ENCODE measurements at regions not wholly inside any gene's neighbourhood (a gene's known extent, or its start where the extent isn't known, plus 50 kb on each side); places are given as distances from the start of the nearest gene placed in this dataset.
A peak's percentile ranks its signal among the peaks of the same experiment; 100 is the strongest.

DNA sequence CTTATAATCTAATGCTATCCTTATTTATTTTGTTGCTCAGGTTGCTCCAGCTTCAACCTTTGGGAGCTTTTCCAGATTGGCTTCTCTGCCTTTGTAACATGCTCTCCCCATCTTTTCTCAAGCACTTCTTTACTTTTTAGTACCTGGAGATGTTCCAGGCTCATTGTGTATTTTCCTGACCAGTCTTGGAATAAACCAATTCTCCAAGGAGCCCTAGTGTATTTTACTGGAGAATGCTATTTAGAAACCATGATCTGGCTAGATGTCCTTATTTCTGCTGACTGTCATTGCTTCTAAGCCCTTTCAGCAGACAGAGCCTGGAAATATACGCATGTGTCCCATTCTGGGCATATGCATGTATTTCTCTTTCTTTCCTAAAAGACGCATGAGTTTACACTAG, 95.7 kb downstream of the EMX2 start:
- DNase-seq, result no peak

DNA sequence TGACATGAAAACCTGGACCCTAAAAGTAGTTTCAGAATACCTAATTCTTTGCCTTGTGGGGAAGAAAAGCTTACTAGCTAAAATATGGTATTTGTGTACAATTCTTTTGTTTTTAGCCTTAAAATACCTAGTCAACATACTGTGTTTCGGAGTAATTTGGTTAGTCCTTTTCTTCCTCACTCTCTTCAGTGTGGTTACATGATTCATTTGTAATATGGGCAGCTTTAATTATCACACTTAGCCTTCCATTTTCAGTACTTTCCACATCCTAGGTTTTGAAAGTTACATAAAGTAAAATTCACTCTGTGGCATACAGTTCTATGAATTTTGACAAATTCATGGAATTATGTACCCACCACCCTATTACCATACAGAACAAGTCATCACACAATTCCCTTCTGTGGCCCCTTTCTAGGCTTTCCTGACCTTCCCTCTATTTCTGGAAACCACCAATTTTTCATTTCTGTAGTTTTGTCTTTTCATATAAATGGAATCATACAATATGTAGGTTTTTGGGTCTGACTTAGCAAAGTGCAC, 96.2 kb downstream of the EMX2 start:
- no peak for DNase-seq

DNA sequence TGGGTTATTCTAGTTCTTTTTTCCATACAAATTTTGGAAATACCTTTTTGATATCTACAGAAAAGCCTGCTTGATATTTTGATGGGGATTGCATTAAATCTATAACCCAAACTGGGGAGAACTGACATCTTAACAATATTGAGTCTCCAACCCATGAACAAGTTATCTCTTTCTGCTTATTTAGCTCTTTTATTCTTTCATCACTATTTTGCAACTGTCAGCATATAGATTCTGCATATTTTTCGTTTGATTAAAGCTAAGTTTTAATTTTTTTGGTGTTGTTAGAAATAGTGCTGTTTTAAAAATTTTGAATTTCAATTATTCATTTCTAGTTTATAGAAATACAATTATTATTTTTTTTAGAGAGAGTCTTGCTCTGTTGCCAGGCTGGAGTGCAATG, 97.9 kb downstream of the EMX2 start:
- DNase-seq, result no peak

DNA sequence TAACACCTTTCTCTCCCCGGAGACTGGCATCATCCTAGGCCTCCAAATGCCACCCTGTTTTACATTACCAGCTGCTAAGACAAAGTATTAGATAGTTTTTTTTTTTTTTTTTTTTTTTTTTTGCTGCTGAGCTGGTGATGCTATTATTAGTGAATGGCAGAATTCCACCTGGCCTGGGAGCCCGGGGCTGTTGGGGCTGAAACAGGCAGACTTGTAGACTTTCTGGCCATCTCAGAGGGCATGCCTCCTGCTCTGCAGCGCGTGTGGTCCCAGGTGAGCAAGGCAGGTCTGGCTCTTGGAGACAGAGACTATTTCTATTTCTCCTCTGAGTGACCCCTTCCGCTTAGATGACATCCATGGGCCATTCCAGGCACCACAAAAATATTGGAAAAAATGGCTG, 104.2 kb downstream of the EMX2 start:
- peak in 1 of 14 donors; percentile 19 for DNase-seq

DNA sequence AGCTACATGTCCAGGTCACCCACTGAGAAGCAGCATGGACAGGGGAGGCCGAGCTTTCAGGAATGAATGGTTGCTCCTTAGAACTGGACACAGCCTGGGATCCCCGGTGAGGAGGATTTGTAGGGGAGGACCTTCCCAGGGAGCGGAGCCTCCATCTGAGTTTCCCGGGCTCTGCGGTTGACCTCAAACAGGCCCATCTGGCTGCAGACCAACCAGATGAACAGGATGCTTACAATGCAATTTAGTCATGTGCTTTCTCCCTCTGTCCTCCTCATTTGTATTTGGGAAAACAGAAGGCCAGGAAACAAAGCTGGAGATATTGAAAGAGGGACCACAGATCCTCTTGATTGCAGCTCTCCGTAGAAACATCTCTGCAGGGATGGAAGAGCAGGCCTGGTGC, 104.8 kb downstream of the EMX2 start:
- DNase-seq, result peak in 1 of 14 donors; percentile 18

DNA sequence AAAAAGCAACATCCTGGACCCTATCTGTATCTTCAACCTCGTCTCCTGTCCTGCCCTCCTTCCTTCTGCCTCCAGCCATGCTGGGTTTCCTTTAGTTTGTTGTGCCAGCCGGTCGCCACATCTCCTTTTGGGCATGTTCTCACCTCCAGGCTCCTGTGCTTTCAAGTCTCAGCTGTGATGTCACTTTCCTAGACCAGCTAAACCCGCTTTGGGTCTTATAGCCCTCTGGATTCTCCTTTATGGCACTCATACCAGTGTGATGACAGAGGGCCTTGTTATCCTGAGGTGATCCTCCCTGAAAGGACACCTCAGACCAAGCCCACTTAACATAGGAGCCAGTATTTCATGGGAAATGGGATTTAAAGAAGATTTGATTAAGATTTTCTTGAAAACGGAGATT, 108.6 kb downstream of the EMX2 start:
- no peak for DNase-seq

DNA sequence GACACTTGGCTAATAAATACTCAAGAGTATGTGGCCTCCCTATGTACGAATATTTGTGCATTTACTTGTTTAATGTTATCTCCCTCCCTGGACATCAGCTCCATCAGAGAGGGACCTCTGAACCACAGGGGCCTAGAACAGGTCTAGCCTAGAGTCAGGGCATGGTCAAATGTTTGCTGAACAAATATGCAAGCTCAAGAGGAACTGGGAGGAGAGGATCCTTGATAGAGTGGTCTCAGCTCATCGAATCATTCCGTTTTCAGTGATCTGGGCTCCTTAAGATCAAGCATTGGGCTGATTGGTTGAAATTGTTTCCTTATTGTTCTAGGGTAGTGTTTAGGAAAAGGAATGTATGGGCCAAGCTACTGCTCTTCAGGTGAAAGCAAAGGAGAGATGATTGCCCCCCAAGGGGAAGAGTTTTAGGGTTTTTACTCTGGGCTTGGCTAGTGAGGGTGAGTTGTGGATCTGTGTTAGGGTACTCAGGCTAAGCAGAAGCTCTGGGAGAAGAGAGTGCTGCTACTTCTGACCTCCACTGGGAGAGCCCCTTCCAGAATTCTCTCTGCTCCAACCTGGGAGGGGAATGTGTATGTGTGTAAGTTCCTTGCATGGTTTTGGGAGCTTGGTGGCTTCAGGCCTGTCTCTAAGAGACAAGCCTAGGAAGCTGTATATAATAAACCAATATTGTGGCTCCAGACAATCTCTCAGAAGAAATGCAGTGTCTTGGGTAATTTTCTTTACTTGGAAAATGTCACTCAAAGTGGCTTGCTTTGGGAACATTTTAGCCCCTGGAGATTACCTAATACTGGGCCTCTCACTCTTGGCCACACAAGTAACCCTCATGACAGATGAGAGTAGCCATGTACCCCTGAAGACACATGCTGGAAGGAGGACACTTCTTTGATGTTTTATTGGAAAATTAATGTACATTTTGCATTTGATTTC, 110.0 kb downstream of the EMX2 start:
- DNase-seq, result no peak

DNA sequence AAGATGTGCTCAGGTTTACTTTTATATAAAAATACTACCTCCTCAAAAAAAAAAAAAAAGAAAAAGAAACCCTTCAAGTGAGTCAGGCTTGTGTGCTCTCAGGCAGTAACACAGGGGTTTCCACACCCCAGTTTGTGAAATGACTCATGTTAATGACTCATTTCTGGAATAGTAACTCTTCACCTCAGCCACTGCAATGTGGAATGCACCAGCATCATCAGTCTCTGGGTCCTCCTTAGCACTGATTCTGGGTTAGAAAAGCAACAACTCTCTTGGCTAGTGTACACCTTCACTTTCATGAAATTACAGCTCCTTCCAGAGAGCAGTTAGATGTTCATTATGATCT, 110.6 kb downstream of the EMX2 start:
- DNase-seq, result no peak

DNA sequence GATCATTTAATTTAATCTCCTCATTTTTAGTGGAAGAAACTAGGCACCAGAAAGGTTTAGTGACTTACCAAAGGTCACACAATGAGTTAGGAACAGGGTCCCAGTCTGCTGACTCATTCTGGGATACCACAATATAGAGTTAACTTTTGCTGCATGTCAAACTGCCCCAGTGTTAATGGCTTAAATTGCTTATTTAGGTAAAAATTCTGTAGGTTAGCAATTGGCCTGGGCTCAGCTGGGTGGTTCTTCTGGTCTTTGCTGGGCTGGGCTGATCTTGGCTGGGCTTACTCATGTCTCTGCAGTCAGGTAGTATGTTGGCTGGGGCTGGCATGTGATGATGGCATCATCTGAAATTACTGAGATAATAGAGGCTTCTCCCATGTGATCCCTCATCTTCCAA, 111.6 kb downstream of the EMX2 start:
- no peak for DNase-seq

DNA sequence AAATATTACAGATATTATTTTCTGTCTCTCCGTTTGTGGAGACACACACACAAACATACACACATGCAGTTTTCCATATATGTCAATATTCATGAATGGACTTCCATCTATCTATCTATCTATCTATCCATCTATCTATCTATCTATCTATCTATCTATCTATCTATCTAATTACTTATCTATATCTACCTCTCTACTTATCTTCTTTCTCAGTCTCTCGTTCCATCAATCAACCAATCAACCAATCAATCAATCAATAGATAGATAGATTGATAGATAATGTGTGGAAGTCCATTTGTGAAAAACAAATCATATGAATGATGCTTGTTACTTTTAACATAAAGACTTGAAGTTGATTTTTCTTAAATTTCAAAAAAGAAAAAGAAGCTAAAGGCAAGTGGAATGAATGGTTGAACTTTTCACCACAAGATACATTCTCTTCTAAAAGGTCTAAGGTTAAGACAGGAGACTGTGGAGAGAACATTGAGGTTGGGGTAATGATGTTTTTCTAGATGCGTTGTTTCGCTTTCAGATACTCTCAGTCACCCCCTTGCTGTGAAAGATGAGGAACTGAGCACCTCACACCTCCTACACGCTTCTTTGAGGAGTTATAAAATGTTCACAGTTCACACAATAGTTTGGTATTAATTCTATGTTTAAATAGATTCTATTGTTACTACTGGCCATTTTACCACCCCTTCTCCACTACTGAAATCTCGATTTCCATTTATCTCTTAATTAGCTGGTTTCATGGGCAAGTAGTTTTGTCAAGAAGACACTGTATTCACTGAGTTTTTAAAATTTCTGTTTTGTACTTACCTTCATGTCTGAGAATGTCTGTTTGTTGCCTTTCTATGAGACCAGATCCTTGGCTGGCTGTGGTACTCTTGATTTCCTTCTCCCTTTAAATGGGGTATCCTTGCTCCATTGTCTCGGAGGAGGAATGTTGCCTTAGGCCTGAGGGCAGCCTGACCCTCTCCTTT, 114.1 kb downstream of the EMX2 start:
- no peak for DNase-seq

DNA sequence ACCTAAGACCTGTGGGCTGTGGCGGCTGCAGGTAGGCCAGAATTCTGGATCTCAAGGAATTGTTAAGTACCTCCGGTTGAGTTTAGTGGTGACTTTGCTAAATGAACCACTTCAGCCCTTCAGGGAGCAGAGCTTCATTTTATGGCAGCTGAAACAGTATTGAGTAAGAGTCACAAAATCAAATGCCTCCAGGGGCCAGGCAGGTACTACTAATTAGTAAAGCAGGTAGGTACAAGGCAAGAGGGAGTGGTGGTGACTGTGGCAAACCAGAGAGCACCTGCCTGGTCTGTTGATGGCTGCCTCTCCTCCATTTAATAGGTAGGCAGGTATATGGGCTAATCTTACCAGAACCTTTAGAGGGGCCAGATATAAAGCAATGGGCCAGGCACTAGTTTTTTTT, 118.8 kb downstream of the EMX2 start:
- DNase-seq, result no peak

DNA sequence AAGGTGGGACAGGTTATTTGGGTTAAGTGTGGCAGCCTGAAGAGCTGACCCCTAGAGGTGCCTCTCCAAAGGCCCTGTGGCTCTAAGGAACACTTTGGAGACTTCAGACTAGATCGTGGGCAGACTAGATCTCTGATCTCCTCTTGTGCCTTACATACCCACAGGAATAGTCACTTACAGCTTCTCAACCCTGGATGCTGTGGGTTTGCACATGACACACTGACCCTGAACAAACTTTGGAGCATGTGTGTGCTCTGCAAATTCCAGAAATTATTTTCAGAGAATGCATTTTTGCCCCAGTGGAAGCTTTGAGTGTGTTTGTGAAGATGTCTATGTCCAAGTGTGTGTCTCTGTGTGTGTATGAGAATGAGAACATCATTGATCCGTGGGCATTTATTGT, 119.6 kb downstream of the EMX2 start:
- no peak for DNase-seq

DNA sequence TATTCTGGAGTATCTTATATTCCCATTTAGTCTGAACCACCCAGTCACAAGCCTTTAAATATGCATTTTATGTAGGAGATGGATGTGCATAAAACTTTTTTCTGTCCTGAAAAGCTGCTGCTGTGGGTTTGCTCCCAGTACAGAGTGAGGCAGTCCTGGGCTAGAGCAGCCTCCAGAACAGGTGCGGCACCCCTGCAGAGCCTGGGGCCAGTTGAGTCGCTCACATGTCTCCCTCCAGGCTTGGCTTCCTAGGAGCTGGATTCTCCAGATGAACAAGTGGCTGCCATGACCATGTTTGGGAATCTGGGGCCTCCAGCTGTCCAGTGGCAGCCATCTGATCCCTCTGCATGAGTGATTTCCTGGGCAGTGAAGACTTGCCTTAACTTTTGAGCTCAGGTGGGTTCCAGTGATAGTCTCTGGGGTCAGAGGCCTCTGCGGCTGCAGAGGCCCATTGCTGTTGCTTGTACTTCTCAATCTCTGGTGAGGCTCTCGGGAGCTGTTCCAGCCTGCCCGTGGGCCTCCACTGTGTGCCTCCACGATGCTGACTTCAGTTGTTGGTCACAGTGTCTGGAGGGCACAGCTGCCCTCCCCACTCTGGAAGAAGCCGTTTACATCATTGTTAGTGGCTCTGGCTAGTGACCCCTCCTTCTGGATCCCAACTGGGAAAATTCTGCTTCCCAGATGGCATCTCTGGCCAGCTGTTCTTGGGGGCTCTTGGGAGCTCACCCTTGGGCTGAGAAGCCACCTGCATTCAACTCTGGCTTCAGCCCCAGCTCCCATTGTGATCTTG, 120.4 kb downstream of the EMX2 start:
- DNase-seq, result no peak

DNA sequence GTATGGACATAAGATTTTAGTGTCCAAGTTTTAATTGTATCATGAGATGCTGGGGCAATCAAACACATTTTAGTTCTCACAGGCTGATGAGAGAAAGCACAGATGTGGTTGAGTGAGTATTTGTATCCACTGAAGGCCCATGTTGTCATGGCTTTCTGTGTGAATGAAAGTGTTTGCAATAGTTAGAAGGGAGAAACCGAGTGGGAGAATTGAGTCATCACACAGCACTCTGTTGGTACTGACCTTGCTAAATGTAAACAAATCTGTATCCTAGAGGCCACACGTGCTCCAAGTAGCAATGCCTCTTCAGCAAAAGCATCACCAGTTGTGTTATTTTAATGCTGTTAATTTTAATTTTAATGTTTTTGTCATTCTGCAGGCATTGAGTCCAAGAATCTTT, 121.2 kb downstream of the EMX2 start:
- no peak for DNase-seq

DNA sequence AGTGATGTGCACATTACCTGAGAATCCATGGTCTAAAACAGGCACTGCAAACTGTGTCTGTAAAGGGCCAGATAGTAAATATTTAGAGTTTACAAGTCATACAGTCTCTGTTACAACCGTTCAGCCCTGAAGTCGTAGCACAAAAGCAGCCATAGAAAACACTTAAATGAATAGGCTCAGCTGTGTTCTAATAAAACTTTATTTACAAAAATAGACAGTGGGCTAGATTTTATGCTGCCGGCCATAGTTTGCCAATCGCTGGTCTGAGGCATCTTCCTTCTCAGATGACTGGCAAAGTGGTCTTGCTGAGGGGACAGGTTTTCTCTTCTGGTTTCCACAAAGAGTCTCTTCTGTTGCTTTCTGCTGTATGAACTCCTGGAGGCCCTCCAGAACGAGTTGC, 121.7 kb downstream of the EMX2 start:
- no peak for DNase-seq

DNA sequence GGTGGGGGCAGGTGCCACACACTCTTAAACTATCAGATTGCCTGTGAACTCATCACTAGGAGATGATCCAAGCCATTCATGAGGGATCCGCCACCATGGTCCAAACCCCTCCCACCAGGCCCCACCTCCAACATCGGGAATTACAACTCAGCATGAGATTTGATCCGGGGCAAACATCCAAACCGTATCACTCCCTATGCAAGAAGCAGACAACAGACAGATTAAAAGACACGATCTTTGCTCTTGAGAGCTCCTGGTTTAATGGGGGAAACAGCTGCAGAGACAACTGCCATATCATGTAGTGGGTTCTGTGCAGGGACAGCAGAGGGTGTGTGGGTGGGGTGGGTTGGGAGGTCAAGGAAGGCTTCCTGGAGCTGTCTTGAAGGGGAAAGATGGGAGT, 123.6 kb downstream of the EMX2 start:
- DNase-seq, result no peak

DNA sequence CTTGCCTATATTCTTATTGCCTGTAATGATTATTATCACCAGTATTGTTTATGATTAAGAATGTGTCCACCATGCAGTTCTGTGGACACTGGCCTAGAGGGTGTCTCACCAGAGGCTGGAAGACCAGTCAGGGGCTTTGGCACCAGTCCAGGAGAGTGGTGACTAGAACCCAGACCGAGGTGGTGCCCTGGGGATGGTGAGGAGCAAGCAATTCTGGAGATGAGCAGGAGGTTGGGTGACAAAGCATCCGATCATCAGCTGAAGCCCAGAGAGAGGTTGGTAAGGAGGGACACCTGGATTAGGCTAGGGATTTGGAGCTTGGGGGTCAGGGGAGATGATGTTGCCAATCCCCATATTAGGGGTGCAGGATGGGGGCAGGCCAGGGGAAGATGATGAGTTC, 124.4 kb downstream of the EMX2 start:
- no peak for DNase-seq

DNA sequence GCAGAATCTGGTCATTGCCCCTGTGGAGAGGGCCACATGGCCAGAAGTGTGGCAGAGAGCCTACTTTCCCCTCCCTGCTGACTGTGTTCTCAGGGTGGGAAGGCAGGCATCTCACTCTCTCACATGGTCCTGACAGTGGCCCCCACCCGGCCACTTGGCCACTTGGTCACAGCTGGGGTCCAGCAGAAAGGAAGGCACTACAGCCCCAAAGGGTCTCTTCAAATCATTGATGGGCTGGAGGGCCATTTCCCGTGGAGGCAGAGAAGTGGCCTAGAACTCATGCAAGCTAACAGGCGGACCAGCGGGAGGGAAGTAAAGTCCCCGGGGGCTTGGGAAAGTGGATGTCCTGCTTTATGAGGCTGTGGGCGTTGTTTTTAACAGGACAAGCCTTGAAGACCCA, 125.3 kb downstream of the EMX2 start:
- no peak for DNase-seq

DNA sequence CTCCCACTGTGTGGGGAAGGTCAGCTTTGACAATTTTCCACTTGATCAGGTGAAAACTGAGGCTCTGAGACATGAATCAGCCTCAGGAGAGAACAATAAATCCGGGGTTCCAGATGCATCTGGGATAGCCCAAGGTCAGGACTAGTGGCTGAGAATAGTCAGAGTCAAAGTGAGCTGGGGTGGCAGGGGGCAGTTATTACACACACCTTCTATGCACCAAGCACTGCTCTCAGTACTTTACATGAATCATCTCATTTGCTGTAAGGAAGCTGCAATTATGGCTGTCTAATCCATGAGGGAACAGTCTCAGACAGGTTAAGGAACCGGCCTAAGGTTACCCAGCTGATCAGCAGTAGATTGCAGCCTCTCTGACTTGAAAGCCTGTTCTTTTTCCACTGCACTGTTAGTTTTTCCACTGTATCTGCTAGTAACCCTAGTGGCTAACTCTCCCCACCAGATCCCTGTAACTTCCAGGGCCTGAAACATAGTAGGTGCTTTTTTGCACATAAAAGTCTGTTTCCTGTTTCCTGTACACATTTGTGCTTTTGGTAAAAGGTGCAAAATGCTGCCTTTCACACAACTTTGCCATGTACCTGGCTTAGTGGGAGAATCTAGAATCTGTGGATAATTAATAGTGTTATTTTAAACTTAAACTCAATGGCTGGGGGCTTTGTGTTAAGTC, 125.9 kb downstream of the EMX2 start:
- DNase-seq, result no peak

DNA sequence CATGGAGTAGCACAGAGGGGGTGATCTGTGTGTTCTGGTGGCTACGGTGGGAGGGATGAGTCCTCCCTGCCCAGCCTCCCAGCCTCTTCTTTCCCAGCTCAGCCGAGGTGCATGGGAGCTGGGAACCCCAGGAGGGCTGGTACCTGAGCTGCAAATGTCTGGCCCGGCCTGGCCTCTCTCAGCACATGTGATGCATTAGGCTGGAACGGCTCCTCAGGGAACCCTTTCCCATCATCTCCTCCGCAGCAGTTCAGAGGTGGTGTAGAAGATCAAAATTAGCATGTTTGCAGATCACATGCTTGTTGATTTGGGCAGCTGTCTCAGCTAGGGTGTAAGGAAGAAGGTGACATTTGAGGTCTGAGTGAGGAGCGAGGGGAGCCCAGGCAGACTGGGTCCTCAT, 126.6 kb downstream of the EMX2 start:
- no peak for DNase-seq

DNA sequence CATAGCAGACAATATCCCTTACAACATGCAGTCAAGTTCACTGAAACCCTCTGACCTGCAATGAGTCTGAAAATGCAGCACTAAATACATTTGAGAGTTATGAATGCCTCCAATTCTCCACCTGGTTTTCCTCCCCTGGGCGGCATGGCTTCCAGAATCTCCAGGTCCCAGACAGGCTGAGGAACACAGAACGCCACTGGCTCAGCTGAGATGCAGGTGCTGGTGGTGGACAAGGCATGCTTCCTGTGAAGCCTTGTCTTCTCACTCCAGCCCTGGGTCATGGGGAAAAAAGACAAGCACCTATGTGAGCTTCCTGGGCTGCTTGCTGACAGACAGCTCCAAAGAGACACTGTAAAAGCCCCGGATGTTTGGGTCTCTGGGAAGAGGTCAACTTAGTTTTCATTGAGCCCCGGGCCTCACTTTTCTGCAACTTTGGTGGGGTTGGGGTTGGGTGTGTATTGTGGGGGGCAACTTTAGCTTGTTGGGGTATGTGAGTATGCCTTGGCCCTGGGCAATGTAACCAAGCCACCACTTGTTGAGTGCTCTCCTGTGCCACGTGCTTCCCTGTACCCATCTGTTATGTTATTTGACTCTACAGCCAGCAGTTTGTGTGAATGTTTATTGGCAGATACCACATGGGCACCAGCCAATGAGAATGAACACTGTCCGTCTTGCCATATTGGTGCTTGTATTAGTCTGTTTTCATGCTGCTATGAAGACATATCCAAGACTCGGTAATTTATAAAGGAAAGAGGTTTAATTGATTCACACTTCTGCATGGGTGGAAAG, 127.8 kb downstream of the EMX2 start:
- no peak for DNase-seq

Data from C1 segment of cervical spinal cord (tissue), 14 donors.